HG03575 (cell line): ENCODE measurements at regions not wholly inside any gene's neighbourhood (a gene's known extent, or its start where the extent isn't known, plus 50 kb on each side); places are given as distances from the start of the nearest gene placed in this dataset.
"Not testable (repeated sequence)": the region's sequence is repeated elsewhere in the genome, so short reads cannot be mapped to it uniquely, and the experiment has no call there.

Experiments used
- ATAC-seq: cut with Tn5 transposase; IDR thresholded peaks from one replicate; pipeline ENCODE4 v1.9.1; 2021; ENCODE audit not compliant: unreplicated experiment, insufficient number of reproducible peaks, low FRiP score; ENCODE audit errors: extremely low read depth

DNA sequence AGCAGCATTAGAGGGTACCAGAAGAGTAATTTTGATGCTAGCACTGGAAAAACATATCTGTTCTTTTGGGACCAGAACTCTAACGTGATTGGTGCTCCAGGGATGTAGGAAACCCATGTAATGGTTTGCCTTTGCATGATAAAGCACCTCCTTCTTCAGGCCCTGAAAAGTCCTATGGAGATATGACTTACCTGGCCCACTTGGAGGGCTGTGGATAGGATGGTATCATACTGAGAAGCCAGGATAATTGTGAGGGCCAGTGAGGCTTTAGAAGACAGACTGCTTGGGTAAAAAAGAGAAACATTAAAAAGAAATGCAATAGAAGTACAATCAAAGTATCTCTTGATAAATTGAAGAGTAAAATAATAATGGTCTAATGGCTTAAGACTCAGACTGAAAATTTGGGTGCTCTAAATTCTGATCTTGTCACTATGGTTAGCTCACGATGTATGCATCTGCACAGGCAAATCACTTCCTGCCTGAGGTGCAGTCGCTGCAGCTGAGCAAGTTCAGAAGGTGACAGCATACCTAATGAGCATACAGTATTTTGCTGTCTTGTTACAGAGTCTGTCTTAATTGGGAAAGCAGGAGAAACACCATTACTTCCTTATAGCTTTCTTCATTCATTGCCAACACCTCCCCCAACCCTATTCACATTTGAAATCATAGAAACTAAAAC is 371.5 kb downstream of the NUP35 start:
- peak; percentile 84 for ATAC-seq

DNA sequence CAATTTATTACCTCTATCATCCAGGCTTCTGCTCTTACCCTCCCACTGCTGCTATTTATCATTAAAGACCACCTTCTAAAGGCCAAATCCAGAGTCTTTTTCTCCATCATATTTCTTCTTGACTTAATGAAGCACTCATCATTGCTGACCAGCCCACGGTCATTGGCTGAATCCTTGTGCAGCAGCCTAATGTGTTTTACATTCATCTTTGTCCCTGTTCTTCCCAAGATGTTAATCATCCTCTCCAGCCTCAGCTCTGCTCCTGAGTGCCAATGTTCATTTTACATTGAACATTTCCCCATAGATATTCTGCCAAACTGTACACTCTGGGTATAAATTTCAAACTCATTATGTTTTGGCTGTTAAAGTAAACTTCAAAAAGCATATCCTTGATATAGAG is 373.6 kb downstream of the NUP35 start:
- ATAC-seq, result no peak

DNA sequence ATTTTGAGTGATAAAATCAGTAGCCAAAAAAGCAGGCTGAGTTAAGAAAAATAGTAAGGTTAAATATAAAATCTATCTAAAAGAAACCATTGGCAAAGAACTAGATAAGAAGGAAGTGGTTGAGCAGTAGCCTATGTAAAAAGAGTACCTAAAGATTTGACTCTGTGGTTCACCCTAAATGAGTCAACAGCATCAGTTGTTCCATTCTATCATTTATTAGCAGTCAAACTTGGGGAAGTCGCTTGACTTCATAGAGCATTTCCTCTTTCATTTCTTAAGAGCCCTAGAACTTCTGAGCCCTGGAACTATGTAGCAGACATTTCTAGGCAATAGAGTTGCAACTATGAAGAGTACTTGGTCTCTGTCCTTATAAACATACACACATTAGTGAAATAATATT is 381.7 kb downstream of the NUP35 start:
- ATAC-seq, result peak; percentile 92

DNA sequence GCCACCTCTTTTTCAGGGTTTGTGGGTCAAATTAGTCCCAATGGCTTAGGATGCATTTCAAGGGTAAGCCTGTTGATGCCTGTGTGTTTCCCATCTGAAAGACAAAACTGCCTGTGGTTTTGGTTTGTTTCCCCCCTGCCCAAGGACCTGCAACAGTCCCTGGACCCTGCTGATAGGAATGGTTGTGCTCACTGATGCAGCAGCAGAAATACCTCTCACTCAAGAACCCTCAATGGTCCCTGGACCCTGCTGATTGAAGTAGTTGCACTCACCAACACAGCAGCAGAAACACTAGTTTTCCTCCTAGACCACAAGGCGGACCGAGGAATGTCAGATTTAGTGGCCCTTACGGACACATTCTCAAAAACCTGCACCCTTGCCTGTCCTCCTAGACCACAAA is 386.9 kb downstream of the NUP35 start:
- ATAC-seq, result no peak

DNA sequence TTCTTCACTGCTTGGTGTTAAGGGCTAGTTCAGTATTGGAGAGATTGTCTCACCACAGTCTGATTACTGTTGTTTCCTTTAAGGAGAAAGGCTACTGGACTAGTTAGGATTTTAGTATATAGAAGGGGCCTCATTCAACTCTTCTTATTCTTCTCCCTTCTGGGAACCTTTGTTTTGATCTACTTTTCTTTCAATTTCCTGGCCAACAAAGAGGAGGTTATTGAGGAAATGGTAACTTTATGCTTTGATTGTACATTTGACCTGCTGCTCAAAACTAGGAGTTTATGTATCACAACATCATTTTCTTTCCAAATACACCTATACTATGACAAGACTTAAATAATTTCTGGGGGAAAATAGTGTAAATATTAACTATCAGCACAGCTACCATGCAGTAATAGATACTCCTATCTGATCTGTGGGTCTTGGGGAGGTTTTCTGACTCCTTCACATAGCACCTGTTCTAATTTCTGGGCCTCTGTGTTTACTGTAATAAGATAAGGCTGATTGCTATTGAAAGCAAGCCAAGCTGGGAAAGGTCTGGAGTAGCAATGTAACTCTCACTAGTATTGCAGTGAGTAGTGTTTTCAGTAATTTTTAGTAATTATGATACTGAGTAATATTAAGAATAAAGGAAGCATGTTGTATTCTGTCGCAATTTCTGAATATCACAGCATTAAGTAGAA is 395.3 kb downstream of the NUP35 start:
- no peak for ATAC-seq

DNA sequence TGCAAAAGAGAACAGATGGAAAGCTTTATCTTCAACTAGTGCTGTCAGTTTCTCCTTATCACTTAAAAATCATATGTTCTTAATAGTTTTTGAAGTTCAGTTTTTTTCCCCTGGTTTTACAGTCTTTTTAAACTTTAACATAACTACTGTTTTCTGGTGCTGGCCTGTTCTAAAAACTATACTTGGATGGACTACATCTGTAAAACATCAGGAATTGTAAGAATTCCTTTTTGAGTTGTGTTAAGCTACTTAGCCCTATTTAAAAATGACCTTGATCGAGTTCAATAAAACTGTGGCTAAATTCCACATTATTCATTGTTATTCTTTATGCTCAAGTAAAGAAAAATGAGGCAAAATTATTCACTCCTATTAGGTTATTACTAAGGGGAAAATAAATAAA is 397.7 kb downstream of the NUP35 start:
- ATAC-seq, result no peak

DNA sequence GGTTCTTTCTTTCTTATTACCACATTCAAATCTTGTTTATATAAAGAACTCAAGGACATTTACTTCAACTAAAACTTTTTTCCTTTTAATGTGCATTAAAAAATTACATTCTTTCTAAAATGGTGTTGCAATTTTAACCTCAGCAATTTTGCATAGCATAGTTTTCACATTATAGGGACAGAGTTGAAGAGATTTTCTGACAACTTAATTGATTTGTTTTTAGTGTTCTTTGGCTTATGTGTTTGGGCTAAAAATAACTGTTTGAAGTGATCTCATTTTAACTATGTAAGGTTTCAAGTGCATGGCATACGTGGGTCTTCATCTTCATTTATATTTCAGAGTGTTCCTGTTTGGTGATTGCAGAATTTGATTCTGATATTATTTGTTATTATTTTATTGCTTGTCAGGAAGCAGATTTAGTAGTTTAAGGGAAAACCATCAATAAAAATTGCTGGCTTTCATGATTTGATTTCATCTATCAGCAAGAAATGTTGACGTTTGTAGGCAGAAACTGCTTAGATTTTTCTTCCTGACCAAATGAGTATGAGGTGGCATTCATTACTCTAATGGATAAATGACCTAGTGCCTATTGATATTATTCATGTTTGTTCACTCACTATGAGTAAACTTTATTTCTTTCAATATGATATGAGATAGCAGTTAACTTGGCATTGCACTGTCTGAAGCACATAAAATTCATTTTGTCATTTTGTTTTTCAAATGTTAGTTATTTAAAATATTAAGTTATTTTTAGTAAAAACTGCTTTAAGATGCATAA is 398.4 kb downstream of the NUP35 start:
- ATAC-seq, result no peak

DNA sequence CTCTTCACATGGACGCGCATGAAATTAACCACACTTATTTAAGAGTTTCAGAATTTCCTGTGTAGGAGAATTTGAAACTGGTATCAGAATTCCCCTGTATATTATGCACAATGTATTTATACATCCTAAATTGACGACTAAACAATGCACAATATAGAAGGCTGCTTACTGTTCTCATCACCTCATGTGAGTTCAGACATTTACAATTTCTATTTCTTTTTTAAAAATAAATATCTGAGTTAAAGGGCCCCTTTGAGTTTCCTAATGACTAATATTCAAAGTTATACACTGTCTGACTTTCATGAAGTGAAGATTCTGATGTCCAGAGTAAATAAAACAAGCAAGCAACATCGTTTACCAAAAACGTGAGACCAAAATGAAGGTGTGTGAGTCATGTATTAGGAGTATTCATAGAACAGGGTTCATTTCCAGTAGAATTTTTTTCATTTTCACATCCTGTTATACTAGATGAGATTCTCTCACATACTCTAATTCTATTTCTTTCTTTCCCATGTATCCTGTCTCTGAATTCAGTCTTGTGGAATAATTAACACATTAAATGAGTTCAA is 406.2 kb downstream of the NUP35 start:
- ATAC-seq, result peak; percentile 95

DNA sequence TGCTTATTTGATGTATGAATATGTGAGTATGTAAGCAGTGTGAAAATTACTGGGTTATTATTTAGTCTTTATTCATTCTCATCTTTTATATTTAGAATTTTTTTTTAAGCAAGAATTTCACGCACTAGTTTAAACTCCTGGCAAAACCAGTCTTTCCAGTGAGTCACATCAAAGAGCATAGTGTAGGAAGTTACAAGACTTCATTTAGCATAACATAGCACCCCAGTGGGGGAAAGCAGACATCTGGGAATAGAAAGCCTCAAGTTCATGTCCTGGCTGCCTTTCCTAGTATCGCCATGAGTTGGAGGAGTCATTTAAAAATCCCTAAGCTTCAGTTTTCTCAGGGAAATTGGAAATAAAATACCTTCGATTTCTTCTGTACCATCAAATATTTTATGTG is 408.3 kb downstream of the NUP35 start:
- no peak for ATAC-seq

DNA sequence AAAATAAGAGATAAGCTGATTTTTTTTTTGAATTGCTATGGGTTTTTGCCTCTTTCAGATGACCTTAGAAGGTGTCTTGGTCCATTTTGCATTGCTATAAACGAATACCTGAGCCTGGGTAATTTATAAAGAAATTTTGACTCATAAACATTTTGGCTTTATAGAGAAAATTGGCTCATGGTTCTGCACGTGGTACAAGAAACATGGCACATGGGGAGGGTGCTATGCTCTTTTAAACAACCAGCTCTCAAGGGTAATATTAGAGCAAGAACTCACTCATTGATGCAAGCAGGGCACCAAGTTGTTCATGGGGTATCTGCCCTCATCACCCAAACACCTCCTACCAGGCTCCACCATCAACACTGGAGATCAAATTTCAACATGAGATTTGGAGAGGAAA is 408.8 kb downstream of the NUP35 start:
- no peak for ATAC-seq

DNA sequence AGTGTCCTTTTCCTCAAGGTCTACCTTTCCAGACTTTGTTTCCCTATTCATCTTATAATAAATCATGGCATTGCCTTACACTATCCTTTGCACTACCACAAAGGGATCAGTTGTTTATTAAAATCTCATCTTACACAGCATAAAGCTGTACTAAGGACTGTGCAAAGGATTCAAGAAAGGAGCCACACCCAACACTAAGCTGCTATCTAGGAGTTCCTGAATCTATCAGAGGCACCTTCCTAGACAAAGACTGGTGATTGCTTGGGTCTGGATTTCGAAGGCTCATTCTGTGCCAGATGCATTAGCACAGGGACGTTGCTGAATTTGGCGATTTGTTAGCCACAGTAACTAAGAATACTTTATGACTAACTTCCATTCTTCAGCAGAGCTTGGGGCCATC is 412.0 kb downstream of the NUP35 start:
- ATAC-seq, result no peak

DNA sequence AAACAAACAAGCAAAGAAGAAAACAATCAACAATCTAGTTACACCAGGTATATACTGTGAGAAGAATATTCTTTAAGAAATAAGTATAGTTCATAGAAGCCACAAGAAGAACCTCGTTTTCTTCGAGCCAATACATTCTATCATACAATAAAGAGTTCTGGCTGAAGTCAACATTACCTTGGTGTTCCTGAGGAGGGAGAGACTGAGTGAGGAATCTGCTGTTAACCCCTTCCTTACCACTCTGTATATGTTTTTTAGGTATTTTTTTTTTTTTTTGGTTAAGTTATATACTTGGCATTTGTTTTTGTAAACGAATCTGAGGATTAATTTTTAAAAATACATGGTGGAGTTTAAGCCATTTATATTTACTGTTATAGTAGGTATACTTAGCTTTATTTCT is 412.5 kb downstream of the NUP35 start:
- no peak for ATAC-seq

DNA sequence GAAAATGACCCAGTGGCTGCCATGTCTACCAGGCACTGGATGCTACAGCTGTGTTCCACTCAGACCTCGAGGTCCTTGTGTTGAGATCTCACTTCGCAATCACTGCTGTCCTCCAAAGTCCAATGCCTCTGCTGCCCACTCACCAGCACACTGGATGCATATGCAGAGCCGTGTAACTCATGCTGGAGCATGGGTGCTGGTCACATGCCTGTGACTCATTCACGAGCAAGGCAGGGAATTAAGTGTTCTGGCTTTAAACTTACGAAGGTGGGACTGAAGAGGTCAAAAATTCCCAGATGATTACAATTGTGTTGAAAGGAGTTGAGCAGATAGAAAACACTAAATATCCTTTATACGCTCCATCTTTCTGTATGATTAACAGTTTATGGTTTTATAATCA is 417.5 kb downstream of the NUP35 start:
- no peak for ATAC-seq

DNA sequence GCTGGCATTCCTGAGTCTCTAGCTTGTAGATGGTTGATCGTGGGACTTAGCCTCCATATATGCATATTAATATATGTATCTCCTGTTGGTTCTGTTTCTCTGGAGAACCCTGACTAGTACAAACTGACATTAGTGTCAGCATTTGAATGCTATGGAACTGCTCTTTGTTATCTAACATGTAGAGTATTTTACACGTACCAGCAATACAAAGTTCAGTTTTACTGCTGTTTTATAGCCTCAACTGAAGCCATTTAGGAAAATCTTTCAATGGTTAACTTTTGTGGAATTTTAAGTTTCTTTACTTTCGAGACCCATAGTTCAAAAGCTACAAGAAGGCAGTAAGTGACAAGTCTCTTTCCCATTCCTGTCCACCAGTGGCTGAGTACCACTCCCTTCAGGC is 418.4 kb downstream of the NUP35 start:
- ATAC-seq, result no peak

DNA sequence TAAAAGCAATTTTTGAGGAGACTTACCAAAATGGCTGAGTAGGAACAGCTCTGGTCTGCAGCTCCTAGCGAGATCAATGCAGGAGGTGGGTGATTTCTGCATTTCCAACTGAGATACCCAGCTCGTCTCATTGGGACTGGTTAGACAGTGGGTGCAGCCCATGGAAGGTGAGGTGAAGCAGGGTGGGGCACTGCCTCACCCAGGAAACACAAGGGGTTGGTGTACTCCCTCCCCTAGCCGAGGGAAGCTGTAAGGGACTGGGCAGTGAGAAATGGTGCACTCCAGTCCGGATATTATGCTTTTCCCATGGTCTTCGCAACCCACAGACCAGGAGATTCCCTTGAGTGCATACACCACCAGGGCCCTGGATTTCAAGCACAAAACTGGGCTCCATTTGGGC is 419.0 kb downstream of the NUP35 start:
- ATAC-seq, result no peak

DNA sequence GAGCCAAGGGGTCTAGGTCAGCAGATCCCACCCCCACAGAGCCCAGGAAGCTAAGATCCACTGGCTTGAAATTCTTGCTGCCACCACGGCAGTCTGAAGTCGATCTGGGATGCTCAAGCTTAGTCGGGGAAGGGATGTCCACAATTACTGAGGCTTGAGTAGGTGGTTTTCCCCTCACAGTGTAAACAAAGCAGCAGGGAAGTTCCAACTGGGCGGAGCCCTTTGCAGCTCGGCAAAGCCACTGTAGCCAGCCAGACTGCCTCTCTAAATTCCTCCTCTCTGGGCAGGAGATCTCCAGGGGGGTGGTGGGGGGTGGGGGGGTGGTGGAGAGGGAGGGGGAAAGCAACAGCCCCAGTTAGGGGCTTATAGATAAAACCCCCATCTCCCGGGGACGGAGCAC is 419.5 kb downstream of the NUP35 start:
- no peak for ATAC-seq

DNA sequence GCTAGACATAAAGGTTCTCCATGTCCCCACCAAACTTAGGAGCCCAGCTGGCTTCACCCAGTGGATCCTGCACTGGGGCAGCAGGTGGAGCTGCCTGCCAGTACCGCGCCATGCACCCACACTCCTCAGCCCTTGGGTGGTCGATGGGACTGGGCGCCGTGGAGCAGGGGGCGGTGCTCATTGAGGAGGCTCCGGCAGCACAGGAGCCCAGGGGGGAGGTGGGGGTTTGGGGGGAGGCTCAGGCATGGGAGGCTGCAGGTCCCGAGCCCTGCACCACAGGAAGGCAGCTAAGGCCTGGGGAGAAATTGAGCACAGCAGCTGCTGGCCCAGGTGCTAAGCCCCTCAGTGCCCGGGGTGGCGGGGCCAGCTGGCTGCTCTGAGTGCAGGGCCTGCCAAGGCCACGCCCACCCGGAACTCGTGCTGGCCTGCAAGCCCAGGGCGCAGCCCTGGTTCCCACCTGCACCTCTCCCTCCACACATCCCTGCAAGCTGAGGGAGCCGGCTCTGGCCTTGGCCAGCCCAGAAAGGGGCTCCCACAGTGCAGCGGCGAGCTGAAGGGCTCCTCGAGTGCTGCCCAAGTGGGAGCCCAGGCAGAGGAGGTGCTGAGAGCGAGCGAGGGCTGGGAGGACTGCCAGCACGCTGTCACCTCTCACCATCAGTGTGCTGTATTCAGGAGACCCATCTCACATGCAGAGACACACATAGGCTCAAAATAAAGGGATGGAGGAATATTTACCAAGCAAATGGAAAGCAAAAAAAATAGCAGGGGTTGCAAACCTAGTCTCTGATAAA is 422.5 kb downstream of the NUP35 start:
- ATAC-seq, result not testable (repeated sequence)

DNA sequence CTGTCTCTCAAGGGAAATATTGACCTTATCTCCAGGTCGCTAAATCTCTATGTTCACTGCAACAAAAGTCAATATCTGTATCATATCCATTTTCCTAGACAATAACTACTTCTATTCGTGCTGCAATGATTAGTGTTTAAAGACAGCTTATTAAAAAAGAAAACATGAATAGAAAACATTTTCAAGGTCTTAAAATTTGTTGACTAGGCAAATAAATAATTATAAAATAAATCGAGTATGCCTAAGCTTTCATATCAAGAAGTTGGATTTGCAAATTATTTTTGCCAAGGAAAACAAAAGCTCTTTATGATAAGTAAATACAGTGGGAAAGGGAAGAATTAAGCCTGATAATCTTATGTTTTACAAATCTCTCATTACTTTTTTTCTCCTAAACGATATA is 428.5 kb downstream of the NUP35 start:
- ATAC-seq, result no peak

DNA sequence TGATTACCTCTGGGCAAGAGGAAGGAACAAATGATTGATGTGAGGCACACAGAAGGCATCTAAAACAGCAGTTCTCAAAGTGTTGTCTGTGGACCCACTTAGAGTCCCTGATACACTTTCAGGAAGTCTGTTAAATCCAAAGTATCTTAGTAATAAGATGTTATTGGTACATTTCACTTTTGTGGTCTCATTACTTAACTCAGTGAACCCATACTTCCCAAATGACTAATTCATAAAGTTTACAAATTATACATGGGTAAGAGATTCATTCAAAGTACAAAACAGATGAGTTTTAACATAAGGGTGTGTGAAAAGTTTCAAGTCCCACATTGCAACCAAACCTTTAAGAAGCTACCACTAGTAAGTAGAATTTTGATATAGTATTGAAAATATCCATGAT is 440.5 kb downstream of the NUP35 start:
- no peak for ATAC-seq
